Right lobe of liver (tissue), 4 donors: ENCODE measurements at regions not wholly inside any gene's neighbourhood (a gene's known extent, or its start where the extent isn't known, plus 50 kb on each side); places are given as distances from the start of the nearest gene placed in this dataset.
"Not testable (repeated sequence)": the region's sequence is repeated elsewhere in the genome, so short reads cannot be mapped to it uniquely, and the experiment has no call there.

Source experiments
- POLR2A ChIP-seq: fragments of 450-650 bp; IDR thresholded peaks from one replicate; pipeline ENCODE4 v1.6.1; 2017; ENCODE audit warnings: antibody characterized with exemption, mild to moderate bottlenecking
- TF ChIP-seq, protein P1 (sequence below), 4 donors: fragments of 200-600 bp in 3 of 4; fragments of 450-650 bp in 1 of 4; IDR thresholded peaks; one replicate each; pipeline versions ENCODE4 v1.5.1 to v1.8.0; 2016 to 2022; ENCODE audit warnings: antibody characterized with exemption in 4 of 4, mild to moderate bottlenecking in 2 of 4
- donor health status: DM: no; HTN: no; CAD: no.
- donor health status: DM: no; HTN: no; CAD: no.
- donor health status: DM: no; HTN: yes; CAD: no.

DNA sequence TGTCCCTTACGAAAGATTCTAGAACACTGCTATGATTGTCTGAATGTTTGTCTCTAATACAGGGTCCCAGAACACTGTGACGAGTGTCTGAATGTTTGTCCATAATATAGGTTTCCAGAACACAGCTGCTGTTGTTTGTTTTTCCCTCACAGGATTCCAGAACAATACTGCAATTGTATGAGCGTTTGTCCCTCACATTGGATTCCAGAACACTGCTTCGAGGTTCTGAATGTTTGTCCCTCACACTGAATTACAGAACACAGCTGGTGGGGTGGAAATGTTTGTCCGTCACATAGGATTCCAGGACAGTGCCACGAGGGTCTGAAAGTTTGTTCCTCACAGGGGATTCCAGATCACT is 199.0 kb downstream of the FOXD4L6 start:
- TF ChIP-seq POLR2A = not testable (repeated sequence)
- TF ChIP-seq, protein P1, sequence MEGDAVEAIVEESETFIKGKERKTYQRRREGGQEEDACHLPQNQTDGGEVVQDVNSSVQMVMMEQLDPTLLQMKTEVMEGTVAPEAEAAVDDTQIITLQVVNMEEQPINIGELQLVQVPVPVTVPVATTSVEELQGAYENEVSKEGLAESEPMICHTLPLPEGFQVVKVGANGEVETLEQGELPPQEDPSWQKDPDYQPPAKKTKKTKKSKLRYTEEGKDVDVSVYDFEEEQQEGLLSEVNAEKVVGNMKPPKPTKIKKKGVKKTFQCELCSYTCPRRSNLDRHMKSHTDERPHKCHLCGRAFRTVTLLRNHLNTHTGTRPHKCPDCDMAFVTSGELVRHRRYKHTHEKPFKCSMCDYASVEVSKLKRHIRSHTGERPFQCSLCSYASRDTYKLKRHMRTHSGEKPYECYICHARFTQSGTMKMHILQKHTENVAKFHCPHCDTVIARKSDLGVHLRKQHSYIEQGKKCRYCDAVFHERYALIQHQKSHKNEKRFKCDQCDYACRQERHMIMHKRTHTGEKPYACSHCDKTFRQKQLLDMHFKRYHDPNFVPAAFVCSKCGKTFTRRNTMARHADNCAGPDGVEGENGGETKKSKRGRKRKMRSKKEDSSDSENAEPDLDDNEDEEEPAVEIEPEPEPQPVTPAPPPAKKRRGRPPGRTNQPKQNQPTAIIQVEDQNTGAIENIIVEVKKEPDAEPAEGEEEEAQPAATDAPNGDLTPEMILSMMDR (IDR thresholded peaks at IDR 0.05) = not testable (repeated sequence)
